Loucy (cell line): ENCODE measurements at regions not wholly inside any gene's neighbourhood (a gene's known extent, or its start where the extent isn't known, plus 50 kb on each side); places are given as distances from the start of the nearest gene placed in this dataset.

Experiments
- H2AFZ ChIP-seq: fragments of 200-600 bp; sonication (generic); 2 replicates; pipeline ENCODE4 v1.6.0; 2016; ENCODE audit warnings: antibody characterized with exemption, mild to moderate bottlenecking, low read length, moderate library complexity
- H3F3A ChIP-seq: fragments of 200-600 bp; 2 replicates; pipeline ENCODE4 v1.6.0; 2016; ENCODE audit warnings: antibody characterized with exemption, low read depth, mild to moderate bottlenecking
- H3K27me3 ChIP-seq: fragments of 200-600 bp; sonication (generic); 2 replicates; pipeline ENCODE4 v1.6.1; 2014; ENCODE audit warnings: low read length, mild to moderate bottlenecking; ENCODE audit not compliant: insufficient read depth, poor library complexity, severe bottlenecking
- H3K36me3 ChIP-seq: fragments of 200-600 bp; sonication (generic); 2 replicates; pipeline ENCODE4 v1.6.1; 2016; ENCODE audit warnings: low read length; ENCODE audit not compliant: insufficient read depth
- H3K4me1 ChIP-seq: fragments of 200-600 bp; sonication (generic); 2 replicates; pipeline ENCODE4 v1.5.1; 2014; ENCODE audit warnings: low read length, mild to moderate bottlenecking; ENCODE audit not compliant: insufficient read depth, poor library complexity, severe bottlenecking
- H3K4me2 ChIP-seq: fragments of 200-600 bp; sonication (generic); 2 replicates; pipeline ENCODE4 v1.6.0; 2014; ENCODE audit warnings: antibody characterized with exemption, low read length, low read depth, mild to moderate bottlenecking; ENCODE audit not compliant: poor library complexity, severe bottlenecking
- H3K4me3 ChIP-seq: fragments of 200-600 bp; sonication (generic); 2 replicates; pipeline ENCODE4 v1.5.1; 2014; ENCODE audit warnings: low read length, mild to moderate bottlenecking, mixed read lengths; ENCODE audit not compliant: poor library complexity, severe bottlenecking
- H3K79me2 ChIP-seq: fragments of 200-600 bp; sonication (generic); 2 replicates; pipeline ENCODE4 v1.6.1; 2014; ENCODE audit warnings: low read length; ENCODE audit not compliant: insufficient read depth
- H3K9ac ChIP-seq: fragments of 200-600 bp; sonication (generic); 2 replicates; pipeline ENCODE4 v1.6.0; 2014; ENCODE audit warnings: mild to moderate bottlenecking, low read depth, low read length, moderate library complexity; ENCODE audit not compliant: poor library complexity, severe bottlenecking
- H3K9me2 ChIP-seq: fragments of 200-600 bp; sonication (generic); replicated peaks from 2 replicates; pipeline ENCODE4 v1.6.1; 2016; ENCODE audit warnings: low read depth, low read length, mixed read lengths
- H3K9me3 ChIP-seq: fragments of 200-600 bp; sonication (generic); 2 replicates; pipeline ENCODE4 v1.6.1; 2014; ENCODE audit warnings: mild to moderate bottlenecking, antibody characterized with exemption, low read length, low read depth; ENCODE audit not compliant: insufficient read depth
- H4K20me1 ChIP-seq: fragments of 200-600 bp; sonication (generic); 2 replicates; pipeline ENCODE4 v1.6.0; 2014; ENCODE audit warnings: antibody characterized with exemption, low read length, mild to moderate bottlenecking; ENCODE audit not compliant: insufficient read depth, poor library complexity, severe bottlenecking
- EZH2phosphoT487 ChIP-seq: fragments of 200-600 bp; IDR thresholded peaks from 2 replicates; pipeline ENCODE4 v1.6.1; 2018; ENCODE audit warnings: antibody characterized with exemption, mild to moderate bottlenecking, moderate library complexity, borderline replicate concordance
- TF ChIP-seq, protein P1 (sequence below): fragments of 200-600 bp; sonication (generic); conservative IDR thresholded peaks from 2 replicates; pipeline ENCODE4 v1.5.1; 2014; ENCODE audit warnings: mild to moderate bottlenecking, antibody characterized with exemption, low read length

DNA sequence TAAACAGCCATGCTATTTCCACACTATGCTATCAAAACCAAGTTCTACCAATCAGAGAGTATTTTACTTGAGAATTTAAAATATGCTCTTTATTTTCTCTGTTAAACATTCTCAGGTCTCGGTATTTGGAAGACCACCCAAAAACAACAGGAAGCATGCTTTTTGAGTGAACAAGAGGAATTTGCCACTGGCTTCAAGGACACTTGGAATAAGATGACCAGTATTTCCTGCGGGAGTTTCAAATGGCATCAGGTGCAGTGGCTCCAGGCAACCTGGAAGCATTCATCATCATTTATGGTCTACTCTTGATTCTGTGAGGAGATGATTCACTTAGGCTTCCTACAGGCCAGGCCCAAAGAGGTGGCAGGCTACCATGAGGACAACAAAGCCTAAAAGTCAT is 305.7 kb upstream of the ATP11B start:
- TF ChIP-seq, protein P1, sequence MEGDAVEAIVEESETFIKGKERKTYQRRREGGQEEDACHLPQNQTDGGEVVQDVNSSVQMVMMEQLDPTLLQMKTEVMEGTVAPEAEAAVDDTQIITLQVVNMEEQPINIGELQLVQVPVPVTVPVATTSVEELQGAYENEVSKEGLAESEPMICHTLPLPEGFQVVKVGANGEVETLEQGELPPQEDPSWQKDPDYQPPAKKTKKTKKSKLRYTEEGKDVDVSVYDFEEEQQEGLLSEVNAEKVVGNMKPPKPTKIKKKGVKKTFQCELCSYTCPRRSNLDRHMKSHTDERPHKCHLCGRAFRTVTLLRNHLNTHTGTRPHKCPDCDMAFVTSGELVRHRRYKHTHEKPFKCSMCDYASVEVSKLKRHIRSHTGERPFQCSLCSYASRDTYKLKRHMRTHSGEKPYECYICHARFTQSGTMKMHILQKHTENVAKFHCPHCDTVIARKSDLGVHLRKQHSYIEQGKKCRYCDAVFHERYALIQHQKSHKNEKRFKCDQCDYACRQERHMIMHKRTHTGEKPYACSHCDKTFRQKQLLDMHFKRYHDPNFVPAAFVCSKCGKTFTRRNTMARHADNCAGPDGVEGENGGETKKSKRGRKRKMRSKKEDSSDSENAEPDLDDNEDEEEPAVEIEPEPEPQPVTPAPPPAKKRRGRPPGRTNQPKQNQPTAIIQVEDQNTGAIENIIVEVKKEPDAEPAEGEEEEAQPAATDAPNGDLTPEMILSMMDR, result no peak
- no peak for TF ChIP-seq EZH2phosphoT487
- no peaks in the 10 kb centered on the region for H3K27me3 ChIP-seq
- H3K36me3 ChIP-seq, result no peaks in the 10 kb centered on the region
- H3F3A ChIP-seq, result no peaks in the 10 kb centered on the region
- peaks cover 6% of the 10 kb centered on the region for H3K4me1 ChIP-seq
- H3K4me2 ChIP-seq, result no peak overlapping the region
- no peak overlapping the region for H3K9ac ChIP-seq
- no peaks in the 10 kb centered on the region for H3K9me2 ChIP-seq
- H2AFZ ChIP-seq, result no peak overlapping the region
- H3K79me2 ChIP-seq, result no peaks in the 10 kb centered on the region
- H3K4me3 ChIP-seq, result no peak overlapping the region
- no peaks in the 10 kb centered on the region for H4K20me1 ChIP-seq
- H3K9me3 ChIP-seq, result no peaks in the 10 kb centered on the region

DNA sequence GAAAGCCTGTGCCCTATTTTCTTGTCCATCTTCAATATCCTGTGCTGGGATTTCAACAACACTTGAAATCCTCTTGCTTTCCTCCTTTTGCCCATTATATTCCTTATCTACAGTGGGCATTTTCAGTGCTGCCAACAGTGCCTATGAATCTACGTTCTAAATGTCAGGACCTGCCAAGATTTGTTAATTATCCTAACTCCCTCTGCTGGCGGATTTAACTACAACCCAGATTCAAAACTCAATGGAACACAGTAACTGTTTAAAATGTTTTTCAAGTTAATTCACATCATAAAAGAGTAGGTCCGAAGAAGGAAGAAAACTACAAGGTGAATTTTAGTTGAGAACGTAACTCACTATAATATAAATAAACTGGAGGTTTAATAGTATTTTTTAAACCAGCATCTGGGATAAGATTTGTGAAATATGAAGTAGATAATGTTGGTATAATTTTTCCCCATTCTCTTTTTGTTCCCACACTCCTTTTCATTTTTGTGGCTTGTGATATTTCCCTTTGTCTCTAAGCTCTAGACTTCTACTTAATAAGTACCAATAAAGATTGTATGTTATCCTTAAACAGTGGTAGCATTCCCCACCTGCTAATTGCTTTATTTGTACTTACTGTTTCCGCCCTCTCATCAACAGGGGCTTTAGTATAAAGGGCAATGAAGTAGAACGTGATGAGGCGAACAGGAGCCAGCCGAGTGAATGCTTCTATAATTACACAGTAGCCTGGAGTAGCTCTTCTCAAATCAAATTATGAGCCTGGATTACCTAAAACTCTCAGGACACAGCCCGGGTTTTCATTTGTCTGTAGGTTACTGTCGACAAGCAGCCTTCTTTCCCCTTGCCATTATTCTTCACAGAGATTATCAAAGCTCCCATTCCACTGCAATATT is 302.5 kb upstream of the ATP11B start:
- Histone ChIP-seq H3F3A (no peaks in the 10 kb centered on the region), H3K9ac (no peak overlapping the region), H3K4me2 (no peak overlapping the region), H3K4me3 (no peak overlapping the region), H3K79me2 (no peaks in the 10 kb centered on the region), H3K9me3 (no peaks in the 10 kb centered on the region), H3K9me2 (no peaks in the 10 kb centered on the region), H2AFZ (no peak overlapping the region), H3K27me3 (no peaks in the 10 kb centered on the region), H4K20me1 (no peaks in the 10 kb centered on the region), H3K4me1 (peaks cover 6% of the 10 kb centered on the region), H3K36me3 (no peaks in the 10 kb centered on the region)
- TF ChIP-seq EZH2phosphoT487, result no peak
- TF ChIP-seq, protein P1, result peak; percentile 78

DNA sequence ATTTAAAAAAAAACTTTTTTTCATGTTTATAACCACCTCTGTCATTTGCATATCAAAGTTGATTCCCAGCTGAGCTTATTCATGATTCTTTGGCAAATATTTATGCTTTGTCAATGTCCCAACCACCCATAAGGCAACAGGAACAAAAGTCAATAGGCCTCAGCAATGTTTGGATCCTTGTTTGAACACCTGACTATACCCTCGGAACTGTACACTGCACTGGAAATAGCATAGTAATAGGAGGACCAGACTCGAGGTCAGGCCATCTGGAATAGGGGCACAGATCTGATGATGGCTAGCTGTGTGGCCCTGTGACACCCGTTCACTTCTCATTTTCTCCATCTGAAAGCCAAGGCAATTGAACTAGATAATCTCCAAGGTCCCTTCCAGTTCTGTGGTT is 301.7 kb upstream of the ATP11B start:
- peaks cover 6% of the 10 kb centered on the region for H3K4me1 ChIP-seq
- H3K9me3 ChIP-seq, result no peaks in the 10 kb centered on the region
- H3K9ac ChIP-seq, result no peak overlapping the region
- H3K36me3 ChIP-seq, result no peaks in the 10 kb centered on the region
- H4K20me1 ChIP-seq, result no peaks in the 10 kb centered on the region
- H3K79me2 ChIP-seq, result no peaks in the 10 kb centered on the region
- TF ChIP-seq, protein P1, result no peak
- TF ChIP-seq EZH2phosphoT487, result no peak
- no peak overlapping the region for H3K4me2 ChIP-seq
- no peaks in the 10 kb centered on the region for H3K27me3 ChIP-seq
- H3F3A ChIP-seq, result no peaks in the 10 kb centered on the region
- H2AFZ ChIP-seq, result peak overlapping the region; percentile 39; the same call in 1 of the 2 replicates
- H3K4me3 ChIP-seq, result no peak overlapping the region
- H3K9me2 ChIP-seq, result no peaks in the 10 kb centered on the region
